SK-N-DZ (cell line): ENCODE measurements at regions not wholly inside any gene's neighbourhood (a gene's known extent, or its start where the extent isn't known, plus 50 kb on each side); places are given as distances from the start of the nearest gene placed in this dataset.
A peak's percentile ranks its signal among the peaks of the same experiment; 100 is the strongest.

Source experiments
- DNase-seq: peaks from one replicate; pipeline ENCODE4 v3.0.0-alpha.2; 2015; ENCODE audit warnings: low spot score

GRCh38 chr5:67379753-67380152 lies 183.2 kb upstream of the CD180 start:
- DNase-seq: no peak

- DNase-seq: peak; percentile 65
These were observed 181.7 kb upstream of the CD180 start for GRCh38 chr5:67378256-67378655.

- DNase-seq: peak; percentile 63
These were observed 181.0 kb upstream of the CD180 start for GRCh38 chr5:67377631-67378030.

GRCh38 chr5:67375606-67376005 lies 179.0 kb upstream of the CD180 start:
- no peak for DNase-seq

GRCh38 chr5:67374378-67374777 lies 177.8 kb upstream of the CD180 start:
- no peak for DNase-seq

GRCh38 chr5:67373518-67373917 lies 176.9 kb upstream of the CD180 start:
- DNase-seq: no peak

GRCh38 chr5:67372887-67373286 lies 176.3 kb upstream of the CD180 start:
- no peak for DNase-seq

- DNase-seq: no peak
These were observed 175.3 kb upstream of the CD180 start for GRCh38 chr5:67371924-67372323.

GRCh38 chr5:67366691-67367395 lies 170.2 kb upstream of the CD180 start:
- no peak for DNase-seq

- no peak for DNase-seq
These were observed 169.7 kb upstream of the CD180 start for GRCh38 chr5:67366276-67366675.

GRCh38 chr5:67364381-67364970 lies 167.9 kb upstream of the CD180 start:
- no peak for DNase-seq

GRCh38 chr5:67363963-67364362 lies 167.4 kb upstream of the CD180 start:
- DNase-seq: no peak

- DNase-seq: peak; percentile 74
These were observed 166.6 kb upstream of the CD180 start for GRCh38 chr5:67363180-67363709.

GRCh38 chr5:67361932-67362729 lies 165.5 kb upstream of the CD180 start:
- peak; percentile 99 for DNase-seq

- no peak for DNase-seq
These were observed 163.4 kb upstream of the CD180 start for GRCh38 chr5:67360047-67360446.

GRCh38 chr5:67358186-67358585 lies 161.6 kb upstream of the CD180 start:
- no peak for DNase-seq

- DNase-seq: peak; percentile 95
These were observed 158.6 kb upstream of the CD180 start for GRCh38 chr5:67355120-67355713.

- DNase-seq: no peak
These were observed 157.2 kb upstream of the CD180 start for GRCh38 chr5:67353500-67354450.

GRCh38 chr5:67350618-67351201 lies 154.1 kb upstream of the CD180 start:
- DNase-seq: peak; percentile 83

- DNase-seq: peak; percentile 80
These were observed 153.6 kb upstream of the CD180 start for GRCh38 chr5:67350185-67350584.
